MCF 10A (cell line): ENCODE measurements at regions not wholly inside any gene's neighbourhood (a gene's known extent, or its start where the extent isn't known, plus 50 kb on each side); places are given as distances from the start of the nearest gene placed in this dataset.

Experiments used
- BruUV-seq: library from RNA; stranded (reverse); fragments of 400-500 nt; replicated peaks from 2 replicates; lab custom pipeline; 2021; lab: Mats Ljungman, UMichigan
- CTCF ChIA-PET: fragments of 300-600 bp; sonication (Branson Sonifier 250); formaldehyde crosslinking; extraction: SDS; loops from one replicate; lab custom pipeline; 2021; ENCODE audit warnings: antibody characterized with exemption, inconsistent platforms; lab: Yijun Ruan, JAX
- POLR2A ChIA-PET: fragments of 300-600, 350-650 bp; sonication (Branson Sonifier 250); formaldehyde crosslinking; extraction: SDS; loops from one replicate; lab custom pipeline; 2020; ENCODE audit warnings: antibody characterized with exemption, inconsistent platforms; lab: Yijun Ruan, JAX
- DNase-seq: peaks from one replicate; pipeline ENCODE4 v3.0.0-alpha.2; 2018; ENCODE audit not compliant: unreplicated experiment
- H3K27ac Mint-ChIP-seq: one replicate; pipeline ENCODE4 v1.8.0; 2022; ENCODE audit warnings: mild to moderate bottlenecking, low read depth, mixed read lengths; ENCODE audit not compliant: unreplicated experiment
- H3K27me3 Mint-ChIP-seq: one replicate; pipeline ENCODE4 v1.8.0; 2022; ENCODE audit warnings: mixed read lengths; ENCODE audit not compliant: insufficient read depth, unreplicated experiment
- H3K36me3 Mint-ChIP-seq: one replicate; pipeline ENCODE4 v1.8.0; 2022; ENCODE audit warnings: mild to moderate bottlenecking, moderate library complexity, mixed read lengths; ENCODE audit not compliant: insufficient read depth, unreplicated experiment
- H3K4me1 Mint-ChIP-seq: one replicate; pipeline ENCODE4 v1.8.0; 2022; ENCODE audit warnings: mixed read lengths; ENCODE audit not compliant: insufficient read depth, unreplicated experiment
- H3K4me3 Mint-ChIP-seq: one replicate; pipeline ENCODE4 v1.8.0; 2022; ENCODE audit warnings: mild to moderate bottlenecking, moderate library complexity, mixed read lengths; ENCODE audit not compliant: unreplicated experiment
- H3K9me3 Mint-ChIP-seq: one replicate; pipeline ENCODE4 v1.8.0; 2022; ENCODE audit warnings: mixed read lengths; ENCODE audit not compliant: unreplicated experiment
- intact Hi-C: fragments of 100-400 bp; cut with micrococcal nuclease; formaldehyde crosslinking; loops from 2 replicates; pipeline ENCODE4 v1.14.1; 2022
- TF ChIP-seq, protein P1 (sequence below): fragments of 200-600 bp; IDR thresholded peaks from one replicate; pipeline ENCODE4 v1.8.0; 2022; ENCODE audit warnings: antibody characterized with exemption, mild to moderate bottlenecking; ENCODE audit not compliant: unreplicated experiment

DNA sequence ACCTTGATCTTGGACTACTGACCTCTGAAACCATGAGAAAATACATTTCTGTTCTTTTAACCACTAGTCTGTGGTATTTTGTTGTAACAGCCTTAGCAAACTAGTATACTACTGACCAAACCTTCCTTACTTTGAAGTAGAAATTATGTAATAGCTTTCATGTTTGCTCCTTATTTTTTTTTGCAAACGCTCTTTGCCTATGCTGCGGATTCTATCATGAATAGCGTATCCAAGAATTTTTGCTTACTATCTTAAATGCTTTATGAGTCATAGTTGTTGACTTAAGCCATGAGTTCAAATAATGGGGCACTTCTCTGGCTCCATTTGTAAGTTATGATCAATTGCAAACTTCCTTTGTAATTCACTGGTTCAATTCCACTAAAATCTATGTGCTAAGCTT is 154.8 kb upstream of the CYLC2 start:
- Mint-ChIP-seq H3K27ac (no peak overlapping the region), H3K27me3 (peaks cover 41% of the 10 kb centered on the region), H3K9me3 (no peaks in the 10 kb centered on the region), H3K36me3 (no peaks in the 10 kb centered on the region), H3K4me1 (no peaks in the 10 kb centered on the region), H3K4me3 (no peak overlapping the region)
- ChIA-PET POLR2A (no interaction called here), CTCF (interaction anchor here (0.5 to 0.6 kb wide), 2 partner anchors 201 to 1346 kb away, joined by 3 read pairs; no protein-coding TSS in a partner anchor)
- TF ChIP-seq, protein P1, sequence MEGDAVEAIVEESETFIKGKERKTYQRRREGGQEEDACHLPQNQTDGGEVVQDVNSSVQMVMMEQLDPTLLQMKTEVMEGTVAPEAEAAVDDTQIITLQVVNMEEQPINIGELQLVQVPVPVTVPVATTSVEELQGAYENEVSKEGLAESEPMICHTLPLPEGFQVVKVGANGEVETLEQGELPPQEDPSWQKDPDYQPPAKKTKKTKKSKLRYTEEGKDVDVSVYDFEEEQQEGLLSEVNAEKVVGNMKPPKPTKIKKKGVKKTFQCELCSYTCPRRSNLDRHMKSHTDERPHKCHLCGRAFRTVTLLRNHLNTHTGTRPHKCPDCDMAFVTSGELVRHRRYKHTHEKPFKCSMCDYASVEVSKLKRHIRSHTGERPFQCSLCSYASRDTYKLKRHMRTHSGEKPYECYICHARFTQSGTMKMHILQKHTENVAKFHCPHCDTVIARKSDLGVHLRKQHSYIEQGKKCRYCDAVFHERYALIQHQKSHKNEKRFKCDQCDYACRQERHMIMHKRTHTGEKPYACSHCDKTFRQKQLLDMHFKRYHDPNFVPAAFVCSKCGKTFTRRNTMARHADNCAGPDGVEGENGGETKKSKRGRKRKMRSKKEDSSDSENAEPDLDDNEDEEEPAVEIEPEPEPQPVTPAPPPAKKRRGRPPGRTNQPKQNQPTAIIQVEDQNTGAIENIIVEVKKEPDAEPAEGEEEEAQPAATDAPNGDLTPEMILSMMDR, result no peak
- intact Hi-C loops, result no loop called here
- no TSS peak for BruUV-seq
- DNase-seq, result no peak

DNA sequence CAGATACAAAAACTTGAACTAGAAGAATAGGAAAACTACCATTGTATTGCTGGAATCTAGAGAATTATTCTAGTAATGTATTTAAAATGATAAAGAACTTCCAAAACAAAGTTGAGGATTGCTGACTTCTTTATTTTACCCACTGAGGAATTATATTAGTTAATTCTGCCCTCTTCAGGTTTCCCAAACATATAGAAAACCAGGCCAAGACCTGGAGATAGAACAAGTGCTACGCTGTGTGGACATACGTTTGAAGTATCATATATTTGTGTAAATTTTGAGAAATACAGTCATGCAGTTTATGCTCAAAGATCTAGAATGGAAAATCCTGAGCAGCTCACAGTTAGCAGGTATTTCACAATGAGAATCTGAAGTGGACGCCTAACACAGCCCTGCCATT is 162.3 kb upstream of the CYLC2 start:
- Mint-ChIP-seq H3K27ac (no peak overlapping the region), H3K4me3 (no peak overlapping the region), H3K27me3 (peaks cover 59% of the 10 kb centered on the region), H3K36me3 (no peaks in the 10 kb centered on the region), H3K4me1 (no peaks in the 10 kb centered on the region), H3K9me3 (no peaks in the 10 kb centered on the region)
- no TSS peak for BruUV-seq
- TF ChIP-seq, protein P1, result no peak
- intact Hi-C loops, result no loop called here
- no peak for DNase-seq
- ChIA-PET POLR2A (no interaction called here), CTCF (interaction anchor here (0.7 kb wide), 1 partner anchor 1195 kb away, joined by 4 read pairs; no protein-coding TSS in a partner anchor)

DNA sequence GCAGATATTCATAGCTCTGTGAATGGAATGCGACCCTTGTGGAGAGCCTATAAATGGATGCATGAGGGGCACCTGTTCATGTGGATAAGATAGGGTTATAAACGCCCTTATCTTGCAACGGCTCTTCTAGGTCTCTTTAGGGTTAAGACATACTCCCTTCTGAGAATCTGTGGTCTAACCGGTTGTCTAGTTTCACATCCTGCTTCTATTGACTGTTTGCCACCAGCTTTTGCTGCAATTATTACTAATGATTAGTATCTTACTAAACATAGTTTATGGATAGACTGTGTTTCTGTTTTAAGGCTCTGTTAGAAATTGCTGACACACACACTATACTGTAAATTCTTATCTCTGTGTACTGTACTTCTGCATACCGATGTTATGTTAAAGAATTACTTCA is 198.9 kb upstream of the CYLC2 start:
- H3K4me1 Mint-ChIP-seq, result no peaks in the 10 kb centered on the region
- CTCF ChIA-PET, result no interaction called here
- TF ChIP-seq, protein P1, result no peak

DNA sequence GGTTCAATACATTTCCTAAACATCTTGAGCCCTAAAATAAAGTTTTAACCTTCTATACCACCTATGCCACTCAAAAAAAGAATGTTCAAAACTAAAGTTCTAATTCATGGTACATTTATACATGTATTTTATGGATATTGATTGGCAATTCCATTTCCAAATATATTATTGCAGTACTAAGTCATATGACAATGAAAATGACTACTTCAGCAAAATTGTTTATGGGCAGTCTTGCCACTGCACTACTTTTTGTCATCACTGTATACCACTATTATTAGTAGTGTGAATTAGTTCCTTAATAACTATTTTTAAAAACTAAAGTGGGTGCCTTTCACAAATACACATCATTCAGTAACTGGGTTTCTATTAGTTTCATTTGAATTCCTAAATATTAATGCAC is 199.6 kb upstream of the CYLC2 start:
- H3K4me1 Mint-ChIP-seq, result no peaks in the 10 kb centered on the region
- H3K27me3 Mint-ChIP-seq, result peaks cover 29% of the 10 kb centered on the region
- CTCF ChIA-PET, result no interaction called here
- H3K4me3 Mint-ChIP-seq, result no peak overlapping the region
- no peak overlapping the region for H3K27ac Mint-ChIP-seq
- BruUV-seq, result no TSS peak
- intact Hi-C loops, result no loop called here
- TF ChIP-seq, protein P1, result no peak
- POLR2A ChIA-PET, result no interaction called here
- H3K36me3 Mint-ChIP-seq, result no peaks in the 10 kb centered on the region
- peaks cover 5% of the 10 kb centered on the region for H3K9me3 Mint-ChIP-seq
- no peak for DNase-seq

More for the DNA sequence above, 198.9 kb upstream of the CYLC2 start:
- POLR2A ChIA-PET, result no interaction called here
- Mint-ChIP-seq H3K36me3 (no peaks in the 10 kb centered on the region), H3K4me3 (no peak overlapping the region), H3K27ac (no peak overlapping the region), H3K9me3 (peaks cover 5% of the 10 kb centered on the region), H3K27me3 (peaks cover 29% of the 10 kb centered on the region)
- DNase-seq, result no peak
- intact Hi-C loops, result no loop called here
- no TSS peak for BruUV-seq
